PC-9 (cell line): ENCODE measurements at regions not wholly inside any gene's neighbourhood (a gene's known extent, or its start where the extent isn't known, plus 50 kb on each side); places are given as distances from the start of the nearest gene placed in this dataset.

ENCODE experiments used
- EZH2 ChIP-seq: fragments of 200-600 bp; sonication (generic); IDR thresholded peaks from 2 replicates; pipeline ENCODE4 v1.8.0; 2017; ENCODE audit warnings: antibody characterized with exemption, low read depth
- TF ChIP-seq, protein P1 (sequence below): fragments of 200-600 bp; sonication (generic); conservative IDR thresholded peaks from 2 replicates; pipeline ENCODE4 v1.6.1; 2017; ENCODE audit warnings: mixed run types, antibody characterized with exemption, mild to moderate bottlenecking, moderate library complexity

DNA sequence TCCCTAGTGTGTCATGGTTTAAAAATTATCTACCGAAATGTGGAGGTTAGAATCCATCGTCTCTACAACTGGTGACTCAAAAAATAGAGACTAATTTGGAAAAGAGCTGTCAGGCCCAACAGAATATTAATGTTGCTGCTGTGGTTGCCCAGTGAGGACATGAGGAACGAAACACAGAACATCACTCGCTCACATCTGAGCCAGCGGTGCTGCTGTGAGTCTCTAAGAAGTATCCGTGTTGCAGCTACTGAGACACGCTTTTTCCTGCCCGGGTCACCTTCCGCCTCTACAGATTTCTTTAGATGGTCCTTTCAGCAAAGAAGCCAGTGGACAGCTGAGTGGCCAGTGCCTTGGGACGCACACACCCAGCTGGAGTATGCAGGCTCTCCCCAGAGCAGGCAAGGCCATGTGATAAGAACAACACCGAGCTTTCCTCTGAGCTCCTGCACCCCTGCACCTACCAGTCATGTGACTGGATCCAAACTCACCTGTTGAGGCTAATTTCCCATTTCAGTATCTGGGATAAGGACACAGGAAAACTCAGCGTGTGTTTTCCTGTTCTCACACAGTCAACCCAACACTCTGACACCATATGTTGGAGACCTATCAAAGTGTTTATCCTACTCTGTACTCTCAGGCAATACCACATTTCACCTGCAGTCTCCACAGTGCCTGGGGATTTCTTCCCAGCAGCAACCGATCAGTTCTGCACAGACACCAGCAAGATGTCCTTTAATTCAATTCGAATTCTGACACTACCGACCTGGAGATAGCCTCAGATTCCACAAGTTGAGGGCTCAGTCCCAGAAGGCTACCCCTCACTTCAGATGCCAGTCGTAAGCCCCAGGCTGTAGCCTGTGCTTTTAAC lies 119.0 kb upstream of the RPS6KA2 start:
- TF ChIP-seq, protein P1, sequence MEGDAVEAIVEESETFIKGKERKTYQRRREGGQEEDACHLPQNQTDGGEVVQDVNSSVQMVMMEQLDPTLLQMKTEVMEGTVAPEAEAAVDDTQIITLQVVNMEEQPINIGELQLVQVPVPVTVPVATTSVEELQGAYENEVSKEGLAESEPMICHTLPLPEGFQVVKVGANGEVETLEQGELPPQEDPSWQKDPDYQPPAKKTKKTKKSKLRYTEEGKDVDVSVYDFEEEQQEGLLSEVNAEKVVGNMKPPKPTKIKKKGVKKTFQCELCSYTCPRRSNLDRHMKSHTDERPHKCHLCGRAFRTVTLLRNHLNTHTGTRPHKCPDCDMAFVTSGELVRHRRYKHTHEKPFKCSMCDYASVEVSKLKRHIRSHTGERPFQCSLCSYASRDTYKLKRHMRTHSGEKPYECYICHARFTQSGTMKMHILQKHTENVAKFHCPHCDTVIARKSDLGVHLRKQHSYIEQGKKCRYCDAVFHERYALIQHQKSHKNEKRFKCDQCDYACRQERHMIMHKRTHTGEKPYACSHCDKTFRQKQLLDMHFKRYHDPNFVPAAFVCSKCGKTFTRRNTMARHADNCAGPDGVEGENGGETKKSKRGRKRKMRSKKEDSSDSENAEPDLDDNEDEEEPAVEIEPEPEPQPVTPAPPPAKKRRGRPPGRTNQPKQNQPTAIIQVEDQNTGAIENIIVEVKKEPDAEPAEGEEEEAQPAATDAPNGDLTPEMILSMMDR = no peak
- TF ChIP-seq EZH2 = no peak
